Gastrocnemius medialis (tissue), 4 donors: ENCODE measurements at regions not wholly inside any gene's neighbourhood (a gene's known extent, or its start where the extent isn't known, plus 50 kb on each side); places are given as distances from the start of the nearest gene placed in this dataset.

Experiments used
- ATAC-seq, 2 donors: fragments of 150-250 bp; one replicate each; pipeline ENCODE4 v1.9.1; 2016
- DNase-seq, 2 donors: peaks; one replicate each; pipeline ENCODE4 v3.0.0-alpha.2; 2019
- H3K27ac ChIP-seq, 4 donors: fragments of 200-600 bp; sonication (generic); 1 replicate in 1 of 4; 2 replicates in 3 of 4; pipeline ENCODE4 v1.5.1; 2016 to 2018; ENCODE audit warnings: mild to moderate bottlenecking in 2 of 4, moderate library complexity in 1 of 4
- H3K27me3 ChIP-seq, 3 donors: fragments of 200-600 bp; sonication (generic) in 2 of 3; 1 replicate in 1 of 3; 2 replicates in 2 of 3; pipeline versions ENCODE4 v1.5.1 to v1.6.0; 2016 to 2019; ENCODE audit warnings: mild to moderate bottlenecking in 1 of 3, moderate library complexity in 1 of 3
- H3K36me3 ChIP-seq, 2 donors: fragments of 200-600 bp; sonication (generic) in 1 of 2; one replicate each; pipeline ENCODE4 v1.5.1; 2017 to 2018
- H3K4me1 ChIP-seq, 2 donors: fragments of 200-600 bp; sonication (generic) in 1 of 2; one replicate each; pipeline ENCODE4 v1.5.1; 2016 to 2017; ENCODE audit warnings: mild to moderate bottlenecking in 2 of 2
- H3K4me3 ChIP-seq, 4 donors: fragments of 200-600 bp; sonication (generic) in 3 of 4; 1 replicate in 1 of 4; 2 replicates in 3 of 4; pipeline ENCODE4 v1.5.1; 2016 to 2019; ENCODE audit warnings: mild to moderate bottlenecking in 2 of 4
- H3K9me3 ChIP-seq, 3 donors: fragments of 200-600 bp; sonication (generic) in 2 of 3; 1 replicate in 1 of 3; 2 replicates in 2 of 3; pipeline ENCODE4 v1.5.1; 2016 to 2019
- CTCF ChIP-seq, 5 experiments: fragments of 450-650 bp in 3 of 5; fragments of 200-600 bp in 2 of 5; sonication (generic) in 2 of 5; IDR thresholded peaks in 4 of 5; conservative IDR thresholded peaks in 1 of 5; 1 replicate in 4 of 5; 2 replicates in 1 of 5; pipeline ENCODE4 v1.5.1; 2016 to 2019; ENCODE audit warnings: antibody characterized with exemption in 5 of 5, mild to moderate bottlenecking in 3 of 5, moderate library complexity in 3 of 5
- POLR2A ChIP-seq, 2 donors: fragments of 450-650 bp; IDR thresholded peaks; one replicate each; pipeline ENCODE4 v1.6.1; 2017; ENCODE audit warnings: antibody characterized with exemption in 2 of 2, mild to moderate bottlenecking in 2 of 2, moderate library complexity in 2 of 2
- in situ Hi-C, 4 donors: fragments of 200-750 bp; cut with MboI; loops; one replicate each; pipeline versions ENCODE4 v1.15.0 to v1.8.0; 2017; ENCODE audit warnings: low sequenced_read_pairs in 4 of 4
- intact Hi-C: fragments of 100-400 bp; cut with DNase I; formaldehyde crosslinking; loops from one replicate; pipeline ENCODE4 v1.15.1; 2023; ENCODE audit warnings: low total_unique reads

- no peaks in the 10 kb centered on the region for H3K27me3 ChIP-seq
- H3K9me3 ChIP-seq: no peaks in the 10 kb centered on the region
- ATAC-seq (no peak), DNase-seq (no peak)
- no peak overlapping the region for H3K4me3 ChIP-seq
- no peaks in the 10 kb centered on the region for H3K36me3 ChIP-seq
- no peak for TF ChIP-seq CTCF (IDR thresholded peaks at IDR 0.05 in 4 of 5, conservative IDR thresholded peaks at IDR 0.05 in 1 of 5)
- no peak for TF ChIP-seq POLR2A (IDR thresholded peaks at IDR 0.05)
- in situ Hi-C loops: no loop called here
- intact Hi-C loops: no loop called here
- H3K4me1 ChIP-seq: no peaks in the 10 kb centered on the region
- no peak overlapping the region for H3K27ac ChIP-seq
Measured at GRCh38 chr6:102229271-102229670, 835.8 kb downstream of the GRIK2 start.
